ENCODE measurements at regions not wholly inside any gene's neighbourhood (a gene's known extent, or its start where the extent isn't known, plus 50 kb on each side); places are given as distances from the start of the nearest gene placed in this dataset.

- TF ChIP-seq CTCF (IDR thresholded peaks at IDR 0.05; ENCODE audit: poor library complexity, severe bottlenecking) (no peak), POLR2AphosphoS5 (IDR thresholded peaks at IDR 0.05) (no peak), REST (IDR thresholded peaks at IDR 0.05; ENCODE audit: borderline replicate concordance) (no peak), MXI1 (conservative IDR thresholded peaks at IDR 0.05; ENCODE audit: poor library complexity, severe bottlenecking) (no peak)
Observed at GRCh38 chr2:163397451-163397850, 338.4 kb downstream of the FIGN start.
